SK-N-MC (cell line): ENCODE measurements at regions not wholly inside any gene's neighbourhood (a gene's known extent, or its start where the extent isn't known, plus 50 kb on each side); places are given as distances from the start of the nearest gene placed in this dataset.

Experiments used
- EZH2 ChIP-seq: fragments of 200-600 bp; sonication (generic); IDR thresholded peaks from one replicate; pipeline ENCODE4 v1.6.1; 2017; ENCODE audit warnings: antibody characterized with exemption
- FOXP2 ChIP-seq: optimal IDR thresholded peaks from 2 replicates; pipeline ENCODE3; 2011; ENCODE audit warnings: mild to moderate bottlenecking, moderate library complexity; ENCODE audit not compliant: insufficient read depth; ENCODE audit errors: extremely low read length, control extremely low read depth
- POLR2AphosphoS5 ChIP-seq: IDR thresholded peaks from 2 replicates; pipeline ENCODE4 v1.6.1; 2012; ENCODE audit warnings: mild to moderate bottlenecking, low read depth, low read length, borderline replicate concordance

- no peak for TF ChIP-seq EZH2
- TF ChIP-seq POLR2AphosphoS5 = no peak
- TF ChIP-seq FOXP2 = no peak
Observed at GRCh38 chrX:28312965-28313364, 274.3 kb upstream of the IL1RAPL1 start.
